Chondrocyte (in vitro differentiated cells): ENCODE measurements at regions not wholly inside any gene's neighbourhood (a gene's known extent, or its start where the extent isn't known, plus 50 kb on each side); places are given as distances from the start of the nearest gene placed in this dataset.

Experiments used
- DNase-seq: peaks from one replicate; pipeline ENCODE4 v3.0.0; 2021; ENCODE audit warnings: mixed read lengths, low spot score
- H3K27ac Mint-ChIP-seq: one replicate; pipeline ENCODE4 v1.8.0; 2021; ENCODE audit warnings: mild to moderate bottlenecking, moderate library complexity, mixed read lengths; ENCODE audit not compliant: unreplicated experiment
- H3K27me3 Mint-ChIP-seq: 2 replicates; pipeline ENCODE4 v1.8.0; 2021; ENCODE audit warnings: low read depth, mixed read lengths
- H3K36me3 Mint-ChIP-seq: 2 replicates; pipeline ENCODE4 v1.8.0; 2021; ENCODE audit warnings: low read depth, mixed read lengths
- H3K4me1 Mint-ChIP-seq: 2 replicates; pipeline ENCODE4 v1.8.0; 2021; ENCODE audit warnings: low read depth, mild to moderate bottlenecking, mixed read lengths
- H3K4me3 Mint-ChIP-seq: one replicate; pipeline ENCODE4 v1.8.0; 2021; ENCODE audit warnings: mild to moderate bottlenecking, moderate library complexity, mixed read lengths; ENCODE audit not compliant: unreplicated experiment
- H3K9me3 Mint-ChIP-seq: 2 replicates; pipeline ENCODE4 v1.8.0; 2021; ENCODE audit warnings: low read depth, mixed read lengths
- CTCF ChIP-seq: fragments of 200-600 bp; sonication (generic); IDR thresholded peaks from 2 replicates; pipeline ENCODE4 v1.5.0; 2021; ENCODE audit warnings: antibody characterized with exemption, mild to moderate bottlenecking, moderate library complexity

GRCh38 chr3:38890426-38890825 is 74.4 kb upstream of the SCN10A start:
- no peaks in the 10 kb centered on the region for H3K4me1 Mint-ChIP-seq
- TF ChIP-seq CTCF, result no peak
- no peak overlapping the region for H3K4me3 Mint-ChIP-seq
- no peak overlapping the region for H3K27ac Mint-ChIP-seq
- peaks cover 1% of the 10 kb centered on the region for H3K36me3 Mint-ChIP-seq
- H3K27me3 Mint-ChIP-seq, result peaks cover 7% of the 10 kb centered on the region
- H3K9me3 Mint-ChIP-seq, result peaks cover 20% of the 10 kb centered on the region
- no peak for DNase-seq

GRCh38 chr3:38878646-38879045 is 62.6 kb upstream of the SCN10A start:
- DNase-seq, result no peak
- no peak for TF ChIP-seq CTCF
- Mint-ChIP-seq H3K27ac (no peak overlapping the region), H3K4me1 (no peaks in the 10 kb centered on the region), H3K36me3 (no peaks in the 10 kb centered on the region), H3K27me3 (peaks cover 2% of the 10 kb centered on the region), H3K4me3 (no peak overlapping the region), H3K9me3 (no peaks in the 10 kb centered on the region)
